ENCODE measurements at regions not wholly inside any gene's neighbourhood (a gene's known extent, or its start where the extent isn't known, plus 50 kb on each side); places are given as distances from the start of the nearest gene placed in this dataset.

DNA sequence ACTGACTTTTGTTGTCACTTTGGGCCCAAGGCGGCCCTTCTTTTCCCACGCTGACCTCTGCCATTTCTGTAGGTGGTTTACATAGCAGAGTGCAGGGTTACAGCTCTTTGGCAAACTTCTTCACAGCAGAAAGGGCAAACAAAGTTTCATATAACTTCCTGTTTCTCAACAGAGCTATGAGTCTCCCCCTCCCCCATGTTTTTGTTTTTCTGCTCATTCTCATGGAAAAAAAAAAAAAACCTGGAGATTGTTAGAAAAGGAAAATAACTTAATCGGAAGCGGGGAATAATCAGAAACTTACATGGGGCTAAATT, 342.0 kb upstream of the NR2F2 start:
- H3F3A ChIP-seq (replicated peaks; ENCODE audit: insufficient read depth) = no peaks in the 10 kb centered on the region
- H3K9ac ChIP-seq = no peak overlapping the region
- no peaks in the 10 kb centered on the region for H3K79me2 ChIP-seq (ENCODE audit: insufficient read depth)
- no peak overlapping the region for H2AFZ ChIP-seq (ENCODE audit: low read depth)
- ChIA-PET CTCF (no interaction called here), POLR2A (no interaction called here)
- no peaks in the 10 kb centered on the region for H4K20me1 ChIP-seq (ENCODE audit: insufficient read depth)
- no peaks in the 10 kb centered on the region for H3K27me3 ChIP-seq (ENCODE audit: insufficient read depth)
- no peak overlapping the region for H3K4me3 ChIP-seq (ENCODE audit: low read depth in 2 of 2, low read length in 1 of 2)
- DNase-seq = no peak
- H3K4me1 ChIP-seq (ENCODE audit: control insufficient read depth in 1 of 2, insufficient read depth in 2 of 2, low read depth in 1 of 2, low read length in 1 of 2) = no peaks in the 10 kb centered on the region
- 43% methylated on average over 4 of the region's 4 CpGs for WGBS (ENCODE audit: low lambda C conversion rate)
- H3K36me3 ChIP-seq (replicated peaks in 1 of 2; ENCODE audit: control insufficient read depth in 1 of 2, insufficient read depth in 2 of 2, low read length in 1 of 2) = no peaks in the 10 kb centered on the region
- H3K9me3 ChIP-seq = no peaks in the 10 kb centered on the region
- no peak overlapping the region for H3K27ac ChIP-seq (ENCODE audit: low read depth in 2 of 2, low read length in 1 of 2)
- no peak overlapping the region for H3K4me2 ChIP-seq
- no peak for TF ChIP-seq FOXJ3 (CRISPR knock-in tag; IDR thresholded peaks at IDR 0.05)
- TF ChIP-seq RFX5 (IDR thresholded peaks at IDR 0.05; ENCODE audit: low read length) = no peak
- TF ChIP-seq MEF2A (IDR thresholded peaks at IDR 0.05; ENCODE audit: borderline replicate concordance, low read depth) = no peak
- TF ChIP-seq SIN3A (IDR thresholded peaks at IDR 0.05; ENCODE audit: borderline replicate concordance, low read depth, low read length) = no peak
- TF ChIP-seq MXI1 (IDR thresholded peaks at IDR 0.05; ENCODE audit: low read depth, low read length) = no peak
- TF ChIP-seq RCOR1 (IDR thresholded peaks at IDR 0.05; ENCODE audit: low read length) = no peak
- no peak for TF ChIP-seq POLR2AphosphoS5 (IDR thresholded peaks at IDR 0.05; ENCODE audit: low read depth, low read length)
- TF ChIP-seq, protein P1, sequence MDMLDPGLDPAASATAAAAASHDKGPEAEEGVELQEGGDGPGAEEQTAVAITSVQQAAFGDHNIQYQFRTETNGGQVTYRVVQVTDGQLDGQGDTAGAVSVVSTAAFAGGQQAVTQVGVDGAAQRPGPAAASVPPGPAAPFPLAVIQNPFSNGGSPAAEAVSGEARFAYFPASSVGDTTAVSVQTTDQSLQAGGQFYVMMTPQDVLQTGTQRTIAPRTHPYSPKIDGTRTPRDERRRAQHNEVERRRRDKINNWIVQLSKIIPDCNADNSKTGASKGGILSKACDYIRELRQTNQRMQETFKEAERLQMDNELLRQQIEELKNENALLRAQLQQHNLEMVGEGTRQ (IDR thresholded peaks at IDR 0.05; ENCODE audit: borderline replicate concordance, low read depth, low read length) = no peak
- no peak for TF ChIP-seq NRF1 (IDR thresholded peaks at IDR 0.05; ENCODE audit: low read depth, low read length)
- TF ChIP-seq, protein P2, sequence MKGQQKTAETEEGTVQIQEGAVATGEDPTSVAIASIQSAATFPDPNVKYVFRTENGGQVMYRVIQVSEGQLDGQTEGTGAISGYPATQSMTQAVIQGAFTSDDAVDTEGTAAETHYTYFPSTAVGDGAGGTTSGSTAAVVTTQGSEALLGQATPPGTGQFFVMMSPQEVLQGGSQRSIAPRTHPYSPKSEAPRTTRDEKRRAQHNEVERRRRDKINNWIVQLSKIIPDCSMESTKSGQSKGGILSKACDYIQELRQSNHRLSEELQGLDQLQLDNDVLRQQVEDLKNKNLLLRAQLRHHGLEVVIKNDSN (IDR thresholded peaks at IDR 0.05; ENCODE audit: borderline replicate concordance, low read depth) = no peak
- no peak for TF ChIP-seq RXRA (IDR thresholded peaks at IDR 0.05; ENCODE audit: borderline replicate concordance, low read depth)
- TF ChIP-seq, protein P3, sequence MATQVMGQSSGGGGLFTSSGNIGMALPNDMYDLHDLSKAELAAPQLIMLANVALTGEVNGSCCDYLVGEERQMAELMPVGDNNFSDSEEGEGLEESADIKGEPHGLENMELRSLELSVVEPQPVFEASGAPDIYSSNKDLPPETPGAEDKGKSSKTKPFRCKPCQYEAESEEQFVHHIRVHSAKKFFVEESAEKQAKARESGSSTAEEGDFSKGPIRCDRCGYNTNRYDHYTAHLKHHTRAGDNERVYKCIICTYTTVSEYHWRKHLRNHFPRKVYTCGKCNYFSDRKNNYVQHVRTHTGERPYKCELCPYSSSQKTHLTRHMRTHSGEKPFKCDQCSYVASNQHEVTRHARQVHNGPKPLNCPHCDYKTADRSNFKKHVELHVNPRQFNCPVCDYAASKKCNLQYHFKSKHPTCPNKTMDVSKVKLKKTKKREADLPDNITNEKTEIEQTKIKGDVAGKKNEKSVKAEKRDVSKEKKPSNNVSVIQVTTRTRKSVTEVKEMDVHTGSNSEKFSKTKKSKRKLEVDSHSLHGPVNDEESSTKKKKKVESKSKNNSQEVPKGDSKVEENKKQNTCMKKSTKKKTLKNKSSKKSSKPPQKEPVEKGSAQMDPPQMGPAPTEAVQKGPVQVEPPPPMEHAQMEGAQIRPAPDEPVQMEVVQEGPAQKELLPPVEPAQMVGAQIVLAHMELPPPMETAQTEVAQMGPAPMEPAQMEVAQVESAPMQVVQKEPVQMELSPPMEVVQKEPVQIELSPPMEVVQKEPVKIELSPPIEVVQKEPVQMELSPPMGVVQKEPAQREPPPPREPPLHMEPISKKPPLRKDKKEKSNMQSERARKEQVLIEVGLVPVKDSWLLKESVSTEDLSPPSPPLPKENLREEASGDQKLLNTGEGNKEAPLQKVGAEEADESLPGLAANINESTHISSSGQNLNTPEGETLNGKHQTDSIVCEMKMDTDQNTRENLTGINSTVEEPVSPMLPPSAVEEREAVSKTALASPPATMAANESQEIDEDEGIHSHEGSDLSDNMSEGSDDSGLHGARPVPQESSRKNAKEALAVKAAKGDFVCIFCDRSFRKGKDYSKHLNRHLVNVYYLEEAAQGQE (IDR thresholded peaks at IDR 0.05; ENCODE audit: low read depth, low read length) = no peak
- no peak for TF ChIP-seq GABPA (IDR thresholded peaks at IDR 0.05; ENCODE audit: low read depth)
- no peak for TF ChIP-seq EP300 (IDR thresholded peaks at IDR 0.05; ENCODE audit: borderline replicate concordance in 1 of 2, low read depth in 1 of 2, low read length in 1 of 2)
- no peak for TF ChIP-seq FOXM1 (IDR thresholded peaks at IDR 0.05; ENCODE audit: low read depth)
- TF ChIP-seq, protein P4, sequence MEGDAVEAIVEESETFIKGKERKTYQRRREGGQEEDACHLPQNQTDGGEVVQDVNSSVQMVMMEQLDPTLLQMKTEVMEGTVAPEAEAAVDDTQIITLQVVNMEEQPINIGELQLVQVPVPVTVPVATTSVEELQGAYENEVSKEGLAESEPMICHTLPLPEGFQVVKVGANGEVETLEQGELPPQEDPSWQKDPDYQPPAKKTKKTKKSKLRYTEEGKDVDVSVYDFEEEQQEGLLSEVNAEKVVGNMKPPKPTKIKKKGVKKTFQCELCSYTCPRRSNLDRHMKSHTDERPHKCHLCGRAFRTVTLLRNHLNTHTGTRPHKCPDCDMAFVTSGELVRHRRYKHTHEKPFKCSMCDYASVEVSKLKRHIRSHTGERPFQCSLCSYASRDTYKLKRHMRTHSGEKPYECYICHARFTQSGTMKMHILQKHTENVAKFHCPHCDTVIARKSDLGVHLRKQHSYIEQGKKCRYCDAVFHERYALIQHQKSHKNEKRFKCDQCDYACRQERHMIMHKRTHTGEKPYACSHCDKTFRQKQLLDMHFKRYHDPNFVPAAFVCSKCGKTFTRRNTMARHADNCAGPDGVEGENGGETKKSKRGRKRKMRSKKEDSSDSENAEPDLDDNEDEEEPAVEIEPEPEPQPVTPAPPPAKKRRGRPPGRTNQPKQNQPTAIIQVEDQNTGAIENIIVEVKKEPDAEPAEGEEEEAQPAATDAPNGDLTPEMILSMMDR (IDR thresholded peaks at IDR 0.05) = no peak
- no peak for TF ChIP-seq CHD2 (IDR thresholded peaks at IDR 0.05; ENCODE audit: low read length, partially characterized antibody)
- no peak for TF ChIP-seq GATA2 (CRISPR knock-in tag; IDR thresholded peaks at IDR 0.05)
- TF ChIP-seq TEAD4 (IDR thresholded peaks at IDR 0.05; ENCODE audit: borderline replicate concordance, insufficient read depth) = no peak
- no peak for TF ChIP-seq YY1 (IDR thresholded peaks at IDR 0.05; ENCODE audit: low read depth)
- H3K9me2 ChIP-seq = no peaks in the 10 kb centered on the region
